ENCODE measurements at regions not wholly inside any gene's neighbourhood (a gene's known extent, or its start where the extent isn't known, plus 50 kb on each side); places are given as distances from the start of the nearest gene placed in this dataset.

DNA sequence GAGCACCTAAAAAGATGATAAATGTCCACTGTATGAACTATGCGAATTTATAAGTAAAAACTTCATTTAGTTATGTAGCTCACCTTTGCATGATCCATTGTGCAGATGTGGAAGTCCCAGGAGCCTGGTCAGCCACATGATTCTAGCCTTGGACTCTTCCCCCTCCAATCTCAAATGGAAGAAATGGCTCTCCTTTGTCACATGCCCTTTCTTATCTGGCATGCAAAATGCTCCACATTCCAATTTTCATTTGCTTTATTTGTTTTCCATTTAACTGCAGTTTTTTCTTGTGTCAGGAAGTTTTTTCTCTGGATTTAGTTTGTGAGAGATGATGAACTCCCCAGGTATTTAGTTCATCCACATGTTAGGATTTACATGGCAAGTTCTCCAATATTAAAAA lies 73.8 kb downstream of the DYRK2 start:
- no peak for TF ChIP-seq GATA2 (IDR thresholded peaks at IDR 0.05; ENCODE audit: low read depth, low read length)
- TF ChIP-seq GATA3 (IDR thresholded peaks at IDR 0.05; ENCODE audit: low read depth, low read length) = no peak

All from SH-SY5Y (cell line).